Gastroesophageal sphincter (tissue), 3 donors: ENCODE measurements at regions not wholly inside any gene's neighbourhood (a gene's known extent, or its start where the extent isn't known, plus 50 kb on each side); places are given as distances from the start of the nearest gene placed in this dataset.

ENCODE experiments used
- CTCF ChIP-seq, 4 experiments: fragments of 200-600 bp in 2 of 4; fragments of 450-650 bp in 2 of 4; sonication (generic) in 1 of 4; IDR thresholded peaks; one replicate each; pipeline ENCODE4 v1.5.1; 2017 to 2019; ENCODE audit warnings: antibody characterized with exemption in 4 of 4, mild to moderate bottlenecking in 2 of 4, moderate library complexity in 2 of 4
- EP300 ChIP-seq: sonication (generic); formaldehyde crosslinking; IDR thresholded peaks from one replicate; pipeline ENCODE4 v1.6.1; 2017; ENCODE audit warnings: antibody characterized with exemption, mild to moderate bottlenecking
- POLR2A ChIP-seq, 2 donors: fragments of 450-650 bp; IDR thresholded peaks; one replicate each; pipeline ENCODE4 v1.6.1; 2017; ENCODE audit warnings: antibody characterized with exemption in 2 of 2, mild to moderate bottlenecking in 2 of 2, moderate library complexity in 1 of 2
- POLR2AphosphoS5 ChIP-seq: sonication (generic); formaldehyde crosslinking; IDR thresholded peaks from one replicate; pipeline ENCODE4 v1.6.1; 2017; ENCODE audit warnings: antibody characterized with exemption

DNA sequence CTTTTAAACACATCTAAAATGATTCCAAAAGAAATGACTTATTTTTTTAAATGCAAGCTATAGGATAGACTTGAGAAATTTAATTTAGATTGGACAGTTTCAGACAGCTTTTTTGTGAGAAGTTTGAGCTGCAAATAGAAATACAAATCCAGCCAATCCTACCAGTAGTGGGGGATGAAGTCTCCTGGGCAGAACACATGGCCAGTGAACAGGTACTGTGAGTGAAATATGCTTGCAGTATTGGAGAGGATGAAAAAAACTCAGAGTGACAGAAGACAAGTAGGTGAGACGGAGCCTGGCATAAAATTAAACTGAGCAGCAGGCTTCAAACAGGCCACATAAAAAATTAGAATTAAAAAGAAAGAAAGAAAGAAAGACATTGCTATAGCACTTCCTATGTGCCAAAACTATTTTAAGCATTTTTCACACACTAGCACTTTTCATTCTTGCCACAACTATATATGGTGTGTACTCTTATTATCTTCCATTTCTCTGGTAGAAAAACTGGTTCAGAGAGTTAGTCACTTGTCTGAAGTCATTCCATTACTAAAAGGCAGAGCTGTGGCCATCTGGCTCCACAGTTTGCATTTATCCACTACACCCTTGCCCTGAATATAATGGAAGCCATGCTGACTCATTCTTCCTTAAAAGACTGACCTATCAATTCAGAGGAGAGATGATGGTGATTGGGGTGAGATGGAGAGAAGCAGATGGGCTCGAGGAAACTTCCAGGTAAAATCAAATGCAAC lies 310.2 kb upstream of the CTNND2 start:
- TF ChIP-seq POLR2A (IDR thresholded peaks at IDR 0.05) = no peak
- no peak for TF ChIP-seq POLR2AphosphoS5
- no peak for TF ChIP-seq EP300
- no peak for TF ChIP-seq CTCF (IDR thresholded peaks at IDR 0.05)
